ENCODE measurements at regions not wholly inside any gene's neighbourhood (a gene's known extent, or its start where the extent isn't known, plus 50 kb on each side); places are given as distances from the start of the nearest gene placed in this dataset.
"Not testable (repeated sequence)": the region's sequence is repeated elsewhere in the genome, so short reads cannot be mapped to it uniquely, and the experiment has no call there.

DNA sequence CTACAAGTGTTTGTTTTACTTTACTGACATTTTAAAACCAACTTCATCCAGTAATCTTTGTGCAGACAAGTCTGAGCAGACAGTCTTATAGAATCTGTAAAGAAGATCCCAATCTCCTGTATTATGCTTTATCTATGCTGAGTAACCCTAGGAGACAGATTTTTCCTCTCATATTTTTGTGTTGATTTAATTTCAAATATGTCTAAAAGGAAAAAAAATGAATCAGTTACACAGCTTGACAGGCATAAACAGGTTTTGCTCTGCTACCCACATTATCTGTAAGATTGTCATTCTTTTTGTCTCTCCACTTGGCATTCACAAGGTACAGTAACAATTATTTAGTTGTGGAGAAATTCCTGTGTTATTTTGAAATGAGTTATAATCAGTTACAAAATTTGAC is 415.0 kb downstream of the NYAP2 start:
- no peak overlapping the region for H3K4me3 ChIP-seq
- H3K27me3 ChIP-seq (ENCODE audit: control insufficient read depth in 3 of 3, insufficient read depth in 3 of 3, low read length in 2 of 3): no peaks in the 10 kb centered on the region
- no peak for ATAC-seq (ENCODE audit: insufficient read depth, low FRiP score)
- no peaks in the 10 kb centered on the region for H3K9me3 ChIP-seq (ENCODE audit: control insufficient read depth in 4 of 4, insufficient read depth in 3 of 4, low read length in 3 of 4)
- no peaks in the 10 kb centered on the region for H3K4me1 ChIP-seq (ENCODE audit: control insufficient read depth in 5 of 5, insufficient read depth in 5 of 5, low read length in 5 of 5)
- no peak for DNase-seq
- H3K27ac ChIP-seq (ENCODE audit: low read depth in 1 of 2, low read length in 1 of 2): no peak overlapping the region
- TF ChIP-seq CTCF (IDR thresholded peaks at IDR 0.05; ENCODE audit: control extremely low read depth, extremely low read depth): no peak
- H3K9ac ChIP-seq (ENCODE audit: insufficient read depth in 1 of 2, low read length in 2 of 2): no peak overlapping the region
- H3K36me3 ChIP-seq (ENCODE audit: control insufficient read depth in 4 of 4, insufficient read depth in 4 of 4, low read length in 4 of 4): no peaks in the 10 kb centered on the region

DNA sequence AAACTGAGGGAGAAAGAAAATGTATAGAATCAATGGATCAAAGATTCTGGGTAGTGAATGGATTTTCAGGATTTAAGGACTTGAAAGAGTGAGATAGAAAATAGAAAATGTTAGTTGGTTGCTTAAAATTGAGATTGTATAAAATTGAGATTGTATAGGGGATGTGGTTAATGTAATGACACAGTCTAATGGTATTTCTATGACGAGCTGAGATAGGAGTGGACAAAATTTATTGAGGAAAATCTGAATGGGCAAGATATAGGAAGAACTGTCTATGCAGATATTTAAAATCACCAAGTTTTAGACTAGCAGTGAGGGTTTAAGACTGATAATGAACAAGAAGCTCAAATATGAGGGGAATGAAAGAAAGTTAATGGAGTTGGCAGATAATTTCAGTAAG is 406.6 kb downstream of the NYAP2 start:
- H3K27me3 ChIP-seq (ENCODE audit: control insufficient read depth in 3 of 3, insufficient read depth in 3 of 3, low read length in 2 of 3): no peaks in the 10 kb centered on the region
- no peaks in the 10 kb centered on the region for H3K4me1 ChIP-seq (ENCODE audit: control insufficient read depth in 5 of 5, insufficient read depth in 5 of 5, low read length in 5 of 5)
- H3K27ac ChIP-seq (ENCODE audit: low read depth in 1 of 2, low read length in 1 of 2): no peak overlapping the region
- H3K4me3 ChIP-seq: no peak overlapping the region
- TF ChIP-seq CTCF (IDR thresholded peaks at IDR 0.05; ENCODE audit: control extremely low read depth, extremely low read depth): no peak
- DNase-seq (no peak), ATAC-seq (ENCODE audit: insufficient read depth, low FRiP score) (no peak)
- H3K36me3 ChIP-seq (ENCODE audit: control insufficient read depth in 4 of 4, insufficient read depth in 4 of 4, low read length in 4 of 4): no peaks in the 10 kb centered on the region
- WGBS, 2 donors: 67 to 76% methylated on average over 1 of the region's 1 CpG
- H3K9me3 ChIP-seq (ENCODE audit: control insufficient read depth in 4 of 4, insufficient read depth in 3 of 4, low read length in 3 of 4): no peaks in the 10 kb centered on the region
- H3K9ac ChIP-seq (ENCODE audit: insufficient read depth in 1 of 2, low read length in 2 of 2): no peak overlapping the region

DNA sequence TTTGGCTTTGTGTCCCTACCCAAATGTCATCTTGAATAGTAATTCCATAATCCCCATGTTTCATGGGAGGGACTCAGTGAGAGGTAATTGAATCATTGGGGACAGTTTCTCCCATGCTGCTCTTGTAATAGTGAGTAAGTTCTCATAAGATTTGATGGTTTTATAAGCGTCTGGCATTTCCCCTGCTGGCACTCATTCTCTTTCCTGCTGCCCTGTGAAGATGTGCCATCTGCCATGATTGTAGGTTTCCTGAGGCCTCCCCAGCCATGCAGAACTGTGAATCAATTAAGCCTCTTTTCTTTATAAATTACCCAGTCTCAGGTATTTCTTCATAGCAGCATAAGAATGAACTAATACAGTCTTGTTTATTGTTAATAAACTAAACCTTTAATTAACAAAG is 402.6 kb downstream of the NYAP2 start:
- DNase-seq; H3K27me3 ChIP-seq (ENCODE audit: control insufficient read depth in 3 of 3, insufficient read depth in 3 of 3, low read length in 2 of 3); H3K4me1 ChIP-seq (ENCODE audit: control insufficient read depth in 5 of 5, insufficient read depth in 5 of 5, low read length in 5 of 5); H3K9ac ChIP-seq (ENCODE audit: insufficient read depth in 1 of 2, low read length in 2 of 2); H3K27ac ChIP-seq (ENCODE audit: low read depth in 1 of 2, low read length in 1 of 2); H3K4me3 ChIP-seq; H3K36me3 ChIP-seq (ENCODE audit: control insufficient read depth in 4 of 4, insufficient read depth in 4 of 4, low read length in 4 of 4); ATAC-seq (ENCODE audit: insufficient read depth, low FRiP score); H3K9me3 ChIP-seq (ENCODE audit: control insufficient read depth in 4 of 4, insufficient read depth in 3 of 4, low read length in 3 of 4): not testable (repeated sequence)
- WGBS, 2 donors: 67 to 74% methylated on average over 1 of the region's 1 CpG

- no peaks in the 10 kb centered on the region for H3K36me3 ChIP-seq (ENCODE audit: control insufficient read depth in 4 of 4, insufficient read depth in 4 of 4, low read length in 4 of 4)
- no peak for ATAC-seq (ENCODE audit: insufficient read depth, low FRiP score)
These were observed 397.9 kb downstream of the NYAP2 start for GRCh38 chr2:225797394-225797793.

More at GRCh38 chr2:225797394-225797793, 397.9 kb downstream of the NYAP2 start:
- Histone ChIP-seq H3K4me3 (no peak overlapping the region), H3K27me3 (ENCODE audit: control insufficient read depth in 3 of 3, insufficient read depth in 3 of 3, low read length in 2 of 3) (no peaks in the 10 kb centered on the region), H3K27ac (ENCODE audit: low read depth in 1 of 2, low read length in 1 of 2) (no peak overlapping the region), H3K9me3 (ENCODE audit: control insufficient read depth in 4 of 4, insufficient read depth in 3 of 4, low read length in 3 of 4) (no peaks in the 10 kb centered on the region), H3K4me1 (ENCODE audit: control insufficient read depth in 5 of 5, insufficient read depth in 5 of 5, low read length in 5 of 5) (peaks cover 0 to 6% (median 0%) of the 10 kb centered on the region in 5 donors), H3K9ac (ENCODE audit: insufficient read depth in 1 of 2, low read length in 2 of 2) (no peak overlapping the region)
- DNase-seq: no peak
- WGBS, 2 donors: 68 to 82% methylated on average over 2 of the region's 2 CpGs
- no peak for TF ChIP-seq CTCF (IDR thresholded peaks at IDR 0.05; ENCODE audit: control extremely low read depth, extremely low read depth)

All from lung (tissue), 11 donors.